SK-N-SH (cell line): ENCODE measurements at regions not wholly inside any gene's neighbourhood (a gene's known extent, or its start where the extent isn't known, plus 50 kb on each side); places are given as distances from the start of the nearest gene placed in this dataset.

ENCODE experiments used
- CTCF ChIA-PET: fragments of 300-600, 350-600 bp; formaldehyde crosslinking; extraction: SDS; loops from one replicate; lab custom pipeline; 2021; lab: Yijun Ruan, JAX
- POLR2A ChIA-PET: fragments of 350-600 bp; sonication (Branson Sonifier 250); formaldehyde crosslinking; extraction: SDS; loops from one replicate; lab custom pipeline; 2020; ENCODE audit warnings: antibody characterized with exemption, inconsistent platforms; lab: Yijun Ruan, JAX
- DNase-seq: peaks from one replicate; pipeline ENCODE4 v3.0.0; 2012
- H2AFZ ChIP-seq: fragments of 200-600 bp; sonication (generic); 2 replicates; pipeline ENCODE4 v1.8.1; 2016; ENCODE audit warnings: antibody characterized with exemption, mild to moderate bottlenecking, low read depth
- H3F3A ChIP-seq: fragments of 200-600 bp; sonication (generic); replicated peaks from 2 replicates; pipeline ENCODE3; 2016; ENCODE audit warnings: antibody characterized with exemption, mild to moderate bottlenecking; ENCODE audit not compliant: insufficient read depth
- H3K27ac ChIP-seq, 2 experiments: fragments of 200-500 bp in 1 of 2; fragments of 200-600 bp in 1 of 2; sonication (Bioruptor generic) in 1 of 2; sonication (generic), shearing (Covaris generic) in 1 of 2; 2 replicates each; pipeline versions ENCODE4 v1.5.1 to v1.6.1; 2014 to 2016; ENCODE audit warnings: low read depth in 2 of 2, inconsistent platforms in 1 of 2, low read length in 1 of 2, mild to moderate bottlenecking in 1 of 2, mixed read lengths in 1 of 2
- H3K27me3 ChIP-seq: fragments of 200-600 bp; sonication (generic), shearing (Covaris generic); 2 replicates; pipeline ENCODE4 v1.6.1; 2016; ENCODE audit warnings: mixed run types; ENCODE audit not compliant: insufficient read depth
- H3K36me3 ChIP-seq, 2 experiments: fragments of 200-500 bp in 1 of 2; fragments of 200-600 bp in 1 of 2; sonication (Bioruptor generic) in 1 of 2; sonication (generic) in 1 of 2; replicated peaks in 1 of 2; 2 replicates each; pipeline versions ENCODE3 to v1.5.1; 2014 to 2016; ENCODE audit warnings: low read length in 1 of 2, mild to moderate bottlenecking in 1 of 2; ENCODE audit not compliant: insufficient read depth in 2 of 2, control insufficient read depth in 1 of 2
- H3K4me1 ChIP-seq, 2 experiments: fragments of 200-500 bp in 1 of 2; fragments of 200-600 bp in 1 of 2; sonication (Bioruptor generic) in 1 of 2; sonication (generic), shearing (Covaris generic) in 1 of 2; 2 replicates each; pipeline versions ENCODE4 v1.5.1 to v1.6.1; 2014 to 2016; ENCODE audit warnings: low read depth in 1 of 2, low read length in 1 of 2, mixed run types in 1 of 2; ENCODE audit not compliant: insufficient read depth in 2 of 2, control insufficient read depth in 1 of 2
- H3K4me2 ChIP-seq: fragments of 200-600 bp; sonication (generic), shearing (Covaris generic); 2 replicates; pipeline ENCODE4 v1.6.1; 2017; ENCODE audit warnings: mixed run types
- H3K4me3 ChIP-seq, 2 experiments: fragments of 200-500 bp in 1 of 2; fragments of 200-600 bp in 1 of 2; sonication (Bioruptor generic) in 1 of 2; sonication (generic), shearing (Covaris generic) in 1 of 2; 2 replicates each; pipeline versions ENCODE4 v1.5.1 to v1.8.1; 2014 to 2016; ENCODE audit warnings: low read depth in 2 of 2, inconsistent platforms in 1 of 2, low read length in 1 of 2, mild to moderate bottlenecking in 1 of 2, mixed read lengths in 1 of 2, moderate library complexity in 1 of 2
- H3K79me2 ChIP-seq: fragments of 200-600 bp; sonication (generic); 2 replicates; pipeline ENCODE4 v1.8.1; 2017; ENCODE audit warnings: mild to moderate bottlenecking; ENCODE audit not compliant: insufficient read depth
- H3K9ac ChIP-seq: fragments of 200-600 bp; sonication (generic); 2 replicates; pipeline ENCODE4 v1.6.1; 2017; ENCODE audit warnings: mixed run types
- H3K9me2 ChIP-seq: fragments of 200-600 bp; sonication (generic); 2 replicates; pipeline ENCODE4 v1.6.1; 2017; ENCODE audit warnings: mixed run types
- H3K9me3 ChIP-seq: fragments of 200-600 bp; sonication (generic); 2 replicates; pipeline ENCODE4 v1.6.1; 2017; ENCODE audit warnings: mixed run types, mild to moderate bottlenecking, moderate library complexity
- H4K20me1 ChIP-seq: fragments of 200-600 bp; sonication (generic); 2 replicates; pipeline ENCODE4 v1.6.1; 2017; ENCODE audit warnings: mild to moderate bottlenecking, mixed run types; ENCODE audit not compliant: insufficient read depth
- ELF1 ChIP-seq: IDR thresholded peaks from 2 replicates; pipeline ENCODE4 v1.4.0; 2012
- EP300 ChIP-seq, 2 experiments: IDR thresholded peaks; 2 replicates each; pipeline versions ENCODE4 v1.4.0 to v1.6.1; 2012; ENCODE audit warnings: borderline replicate concordance in 1 of 2, low read depth in 1 of 2, low read length in 1 of 2
- FOSL2 ChIP-seq: IDR thresholded peaks from 2 replicates; pipeline ENCODE4 v1.4.0; 2012; ENCODE audit warnings: low read depth, mild to moderate bottlenecking, moderate library complexity, borderline replicate concordance
- FOXJ3 ChIP-seq: sonication (generic); formaldehyde crosslinking; IDR thresholded peaks from 2 replicates; pipeline ENCODE4 v1.5.1; 2020; ENCODE audit warnings: mild to moderate bottlenecking, missing genetic modification reagents
- FOXM1 ChIP-seq: IDR thresholded peaks from 2 replicates; pipeline ENCODE4 v1.4.0; 2012; ENCODE audit warnings: low read depth, mild to moderate bottlenecking
- JUND ChIP-seq: IDR thresholded peaks from 2 replicates; pipeline ENCODE4 v1.4.0; 2012
- MXI1 ChIP-seq: IDR thresholded peaks from 2 replicates; pipeline ENCODE4 v1.6.1; 2012; ENCODE audit warnings: mild to moderate bottlenecking, low read depth, low read length, improper control_type of control experiment
- POLR2AphosphoS5 ChIP-seq: IDR thresholded peaks from 2 replicates; pipeline ENCODE4 v1.6.1; 2012; ENCODE audit warnings: low read depth, low read length
- RAD21 ChIP-seq: IDR thresholded peaks from 2 replicates; pipeline ENCODE4 v1.6.1; 2012; ENCODE audit warnings: mild to moderate bottlenecking, low read length
- RXRA ChIP-seq: IDR thresholded peaks from 2 replicates; pipeline ENCODE4 v1.4.0; 2012; ENCODE audit warnings: low read depth, mild to moderate bottlenecking, borderline replicate concordance
- TCF12 ChIP-seq: IDR thresholded peaks from 2 replicates; pipeline ENCODE4 v1.4.0; 2012
- TEAD4 ChIP-seq: IDR thresholded peaks from 2 replicates; pipeline ENCODE4 v1.4.0; 2012; ENCODE audit warnings: mild to moderate bottlenecking, borderline replicate concordance; ENCODE audit not compliant: insufficient read depth
- USF2 ChIP-seq: fragments of 150-350 bp; IDR thresholded peaks from 2 replicates; pipeline ENCODE4 v1.6.1; 2017; ENCODE audit warnings: antibody characterized with exemption, low read length, low read depth, borderline replicate concordance
- YY1 ChIP-seq: IDR thresholded peaks from 2 replicates; pipeline ENCODE4 v1.4.0; 2012; ENCODE audit warnings: low read depth, mild to moderate bottlenecking
- WGBS: methylation state at CpG from one replicate; pipeline ENCODE4 v1.1.6; 2017; ENCODE audit warnings: low lambda C conversion rate; 5-methylcytosine and 5-hydroxymethylcytosine counted together
- TF ChIP-seq, protein P1 (sequence below): IDR thresholded peaks from 2 replicates; pipeline ENCODE4 v1.4.0; 2012; ENCODE audit warnings: low read depth, borderline replicate concordance
- TF ChIP-seq, protein P2 (sequence below): IDR thresholded peaks from 2 replicates; pipeline ENCODE4; 2012
- TF ChIP-seq, protein P3 (sequence below): fragments of 150-350 bp; IDR thresholded peaks from 2 replicates; pipeline ENCODE4 v1.6.1; 2016; ENCODE audit warnings: mild to moderate bottlenecking, low read depth, low read length

GRCh38 chr3:20400686-20401085 is 214.7 kb upstream of the SGO1 start:
- H3K4me2 ChIP-seq, result no peak overlapping the region
- DNase-seq, result no peak
- peaks cover 0 to 4% of the 10 kb centered on the region in 2 experiments; a peak in 1 of 4 replicates for H3K4me1 ChIP-seq
- no peak for TF ChIP-seq FOSL2
- TF ChIP-seq RXRA, result no peak
- no peak for TF ChIP-seq POLR2AphosphoS5
- TF ChIP-seq FOXM1, result no peak
- no peak for TF ChIP-seq EP300 (IDR thresholded peaks at IDR 0.05; ENCODE audit: borderline replicate concordance in 1 of 2, low read depth in 1 of 2, low read length in 1 of 2)
- TF ChIP-seq, protein P1, sequence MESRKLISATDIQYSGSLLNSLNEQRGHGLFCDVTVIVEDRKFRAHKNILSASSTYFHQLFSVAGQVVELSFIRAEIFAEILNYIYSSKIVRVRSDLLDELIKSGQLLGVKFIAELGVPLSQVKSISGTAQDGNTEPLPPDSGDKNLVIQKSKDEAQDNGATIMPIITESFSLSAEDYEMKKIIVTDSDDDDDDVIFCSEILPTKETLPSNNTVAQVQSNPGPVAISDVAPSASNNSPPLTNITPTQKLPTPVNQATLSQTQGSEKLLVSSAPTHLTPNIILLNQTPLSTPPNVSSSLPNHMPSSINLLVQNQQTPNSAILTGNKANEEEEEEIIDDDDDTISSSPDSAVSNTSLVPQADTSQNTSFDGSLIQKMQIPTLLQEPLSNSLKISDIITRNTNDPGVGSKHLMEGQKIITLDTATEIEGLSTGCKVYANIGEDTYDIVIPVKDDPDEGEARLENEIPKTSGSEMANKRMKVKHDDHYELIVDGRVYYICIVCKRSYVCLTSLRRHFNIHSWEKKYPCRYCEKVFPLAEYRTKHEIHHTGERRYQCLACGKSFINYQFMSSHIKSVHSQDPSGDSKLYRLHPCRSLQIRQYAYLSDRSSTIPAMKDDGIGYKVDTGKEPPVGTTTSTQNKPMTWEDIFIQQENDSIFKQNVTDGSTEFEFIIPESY, result no peak
- TF ChIP-seq JUND, result no peak
- TF ChIP-seq, protein P2, sequence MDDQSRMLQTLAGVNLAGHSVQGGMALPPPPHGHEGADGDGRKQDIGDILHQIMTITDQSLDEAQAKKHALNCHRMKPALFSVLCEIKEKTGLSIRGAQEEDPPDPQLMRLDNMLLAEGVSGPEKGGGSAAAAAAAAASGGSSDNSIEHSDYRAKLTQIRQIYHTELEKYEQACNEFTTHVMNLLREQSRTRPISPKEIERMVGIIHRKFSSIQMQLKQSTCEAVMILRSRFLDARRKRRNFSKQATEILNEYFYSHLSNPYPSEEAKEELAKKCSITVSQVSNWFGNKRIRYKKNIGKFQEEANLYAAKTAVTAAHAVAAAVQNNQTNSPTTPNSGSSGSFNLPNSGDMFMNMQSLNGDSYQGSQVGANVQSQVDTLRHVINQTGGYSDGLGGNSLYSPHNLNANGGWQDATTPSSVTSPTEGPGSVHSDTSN, result no peak
- no peak for TF ChIP-seq TEAD4
- TF ChIP-seq YY1, result no peak
- TF ChIP-seq, protein P3, sequence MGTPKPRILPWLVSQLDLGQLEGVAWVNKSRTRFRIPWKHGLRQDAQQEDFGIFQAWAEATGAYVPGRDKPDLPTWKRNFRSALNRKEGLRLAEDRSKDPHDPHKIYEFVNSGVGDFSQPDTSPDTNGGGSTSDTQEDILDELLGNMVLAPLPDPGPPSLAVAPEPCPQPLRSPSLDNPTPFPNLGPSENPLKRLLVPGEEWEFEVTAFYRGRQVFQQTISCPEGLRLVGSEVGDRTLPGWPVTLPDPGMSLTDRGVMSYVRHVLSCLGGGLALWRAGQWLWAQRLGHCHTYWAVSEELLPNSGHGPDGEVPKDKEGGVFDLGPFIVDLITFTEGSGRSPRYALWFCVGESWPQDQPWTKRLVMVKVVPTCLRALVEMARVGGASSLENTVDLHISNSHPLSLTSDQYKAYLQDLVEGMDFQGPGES, result no peak
- TF ChIP-seq USF2, result no peak
- no peak for TF ChIP-seq MXI1
- TF ChIP-seq RAD21, result no peak
- no peak for TF ChIP-seq ELF1
- TF ChIP-seq FOXJ3, result no peak
- TF ChIP-seq TCF12, result no peak
- H3K9ac ChIP-seq, result no peak overlapping the region
- H3K27ac ChIP-seq, result no peak overlapping the region
- no peaks in the 10 kb centered on the region for H4K20me1 ChIP-seq
- no peaks in the 10 kb centered on the region for H3K9me3 ChIP-seq
- H3K79me2 ChIP-seq, result no peaks in the 10 kb centered on the region
- H3K9me2 ChIP-seq, result no peaks in the 10 kb centered on the region
- no peak overlapping the region for H3K4me3 ChIP-seq
- H3F3A ChIP-seq, result no peaks in the 10 kb centered on the region
- no peaks in the 10 kb centered on the region for H3K27me3 ChIP-seq
- H3K36me3 ChIP-seq, result no peaks in the 10 kb centered on the region
- WGBS, result 18% methylated on average over 1 of the region's 1 CpG
- H2AFZ ChIP-seq, result no peak overlapping the region
- CTCF ChIA-PET, result no interaction called here
- POLR2A ChIA-PET, result no interaction called here
